ENCODE measurements at regions not wholly inside any gene's neighbourhood (a gene's known extent, or its start where the extent isn't known, plus 50 kb on each side); places are given as distances from the start of the nearest gene placed in this dataset.

GRCh38 chr21:41565550-41565949 is 57.6 kb upstream of the TMPRSS2 start:
- no peak for TF ChIP-seq CTCF (IDR thresholded peaks at IDR 0.05; ENCODE audit: insufficient read depth, low read length)
- TF ChIP-seq GABPA (IDR thresholded peaks at IDR 0.05; ENCODE audit: low read depth) = no peak
